Endothelial cell (in vitro differentiated cells): ENCODE measurements at regions not wholly inside any gene's neighbourhood (a gene's known extent, or its start where the extent isn't known, plus 50 kb on each side); places are given as distances from the start of the nearest gene placed in this dataset.
"Not testable (repeated sequence)": the region's sequence is repeated elsewhere in the genome, so short reads cannot be mapped to it uniquely, and the experiment has no call there.

ENCODE experiments used
- DNase-seq: peaks from one replicate; pipeline ENCODE4 v3.0.0; 2021; ENCODE audit warnings: low spot score
- H3K27ac Mint-ChIP-seq: one replicate; pipeline ENCODE4 v1.8.0; 2021; ENCODE audit warnings: mixed read lengths, inconsistent platforms; ENCODE audit not compliant: unreplicated experiment
- H3K27me3 Mint-ChIP-seq: one replicate; pipeline ENCODE4 v1.8.0; 2021; ENCODE audit warnings: mild to moderate bottlenecking, moderate library complexity, mixed read lengths, inconsistent platforms; ENCODE audit not compliant: unreplicated experiment
- H3K36me3 Mint-ChIP-seq: one replicate; pipeline ENCODE4 v1.8.0; 2021; ENCODE audit warnings: mild to moderate bottlenecking, low read depth, mixed read lengths, inconsistent platforms; ENCODE audit not compliant: unreplicated experiment
- H3K4me1 Mint-ChIP-seq: one replicate; pipeline ENCODE4 v1.8.0; 2021; ENCODE audit warnings: mild to moderate bottlenecking, mixed read lengths, inconsistent platforms; ENCODE audit not compliant: unreplicated experiment
- H3K4me3 Mint-ChIP-seq: one replicate; pipeline ENCODE4 v1.8.0; 2021; ENCODE audit warnings: mild to moderate bottlenecking, mixed read lengths, inconsistent platforms; ENCODE audit not compliant: unreplicated experiment
- H3K9me3 Mint-ChIP-seq: one replicate; pipeline ENCODE4 v1.8.0; 2021; ENCODE audit warnings: mixed read lengths, inconsistent platforms; ENCODE audit not compliant: unreplicated experiment
- CTCF ChIP-seq: fragments of 200-600 bp; sonication (generic); IDR thresholded peaks from one replicate; pipeline ENCODE4 v1.5.0; 2021; ENCODE audit warnings: antibody characterized with exemption; ENCODE audit not compliant: unreplicated experiment

- Mint-ChIP-seq H3K27me3 (no peaks in the 10 kb centered on the region), H3K4me1 (no peaks in the 10 kb centered on the region), H3K9me3 (no peaks in the 10 kb centered on the region), H3K4me3 (no peak overlapping the region), H3K36me3 (no peaks in the 10 kb centered on the region), H3K27ac (no peak overlapping the region)
- no peak for DNase-seq
- TF ChIP-seq CTCF, result no peak
These were observed 184.5 kb downstream of the CDH19 start for GRCh38 chr18:66419400-66419799.

GRCh38 chr18:66410692-66411091, 193.2 kb downstream of the CDH19 start:
- Mint-ChIP-seq H3K9me3 (no peaks in the 10 kb centered on the region), H3K4me3 (no peak overlapping the region), H3K27ac (no peak overlapping the region), H3K27me3 (no peaks in the 10 kb centered on the region), H3K4me1 (no peaks in the 10 kb centered on the region), H3K36me3 (no peaks in the 10 kb centered on the region)
- no peak for DNase-seq
- no peak for TF ChIP-seq CTCF

- Mint-ChIP-seq H3K9me3 (peaks cover 7% of the 10 kb centered on the region), H3K36me3 (peaks cover 4% of the 10 kb centered on the region), H3K27me3 (peaks cover 7% of the 10 kb centered on the region), H3K4me1 (no peaks in the 10 kb centered on the region), H3K4me3 (no peak overlapping the region), H3K27ac (no peak overlapping the region)
- no peak for TF ChIP-seq CTCF
- DNase-seq, result no peak
These were observed 208.1 kb downstream of the CDH19 start for GRCh38 chr18:66395671-66396218.

GRCh38 chr18:66393463-66393862, 210.4 kb downstream of the CDH19 start:
- Mint-ChIP-seq H3K4me1 (no peaks in the 10 kb centered on the region), H3K27ac (no peak overlapping the region), H3K36me3 (peaks cover 11% of the 10 kb centered on the region), H3K4me3 (no peak overlapping the region), H3K9me3 (peaks cover 19% of the 10 kb centered on the region), H3K27me3 (peaks cover 7% of the 10 kb centered on the region)
- no peak for TF ChIP-seq CTCF
- DNase-seq, result no peak

- no peak for TF ChIP-seq CTCF
- no peak overlapping the region for H3K4me3 Mint-ChIP-seq
- no peaks in the 10 kb centered on the region for H3K4me1 Mint-ChIP-seq
- H3K27me3 Mint-ChIP-seq, result no peaks in the 10 kb centered on the region
- H3K36me3 Mint-ChIP-seq, result no peaks in the 10 kb centered on the region
- DNase-seq, result no peak
- no peak overlapping the region for H3K27ac Mint-ChIP-seq
- no peaks in the 10 kb centered on the region for H3K9me3 Mint-ChIP-seq
These were observed 226.6 kb downstream of the CDH19 start for GRCh38 chr18:66377291-66377690.

- H3K36me3 Mint-ChIP-seq, DNase-seq, H3K27ac Mint-ChIP-seq, H3K27me3 Mint-ChIP-seq, H3K9me3 Mint-ChIP-seq, H3K4me1 Mint-ChIP-seq, H3K4me3 Mint-ChIP-seq: not testable (repeated sequence)
These were observed 228.5 kb downstream of the CDH19 start for GRCh38 chr18:66375391-66375790.
